ENCODE measurements at regions not wholly inside any gene's neighbourhood (a gene's known extent, or its start where the extent isn't known, plus 50 kb on each side); places are given as distances from the start of the nearest gene placed in this dataset.

DNA sequence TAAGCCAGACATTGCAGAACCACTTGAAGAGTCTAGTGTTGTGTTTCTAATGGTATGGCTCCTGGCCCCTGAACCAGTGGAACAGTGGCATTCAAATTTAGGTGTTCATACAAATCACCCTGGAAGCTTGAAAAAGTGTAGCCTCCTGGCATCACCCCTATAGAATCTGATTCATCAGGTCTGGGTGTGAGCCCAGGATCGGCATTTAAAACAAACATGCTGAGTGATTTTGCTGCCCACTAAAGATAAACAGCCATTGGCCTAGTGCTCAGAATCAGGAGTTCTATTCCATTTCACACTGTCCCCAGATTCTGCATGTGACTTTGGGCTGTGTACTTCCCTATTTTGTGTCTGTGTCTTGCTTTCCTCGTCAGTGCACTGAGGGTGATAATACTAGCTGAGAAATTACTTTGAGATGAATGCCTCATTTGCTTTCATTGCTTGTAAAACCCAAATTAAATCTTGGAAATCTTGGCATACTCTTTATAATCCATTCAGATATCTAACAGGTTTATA is 241.5 kb upstream of the CLINT1 start:
- Histone ChIP-seq H3K4me3 (no peak overlapping the region), H3K27me3 (replicated peaks; ENCODE audit: insufficient read depth) (no peaks in the 10 kb centered on the region), H4K20me1 (ENCODE audit: insufficient read depth) (no peaks in the 10 kb centered on the region), H3K36me3 (ENCODE audit: low read depth) (no peaks in the 10 kb centered on the region), H3F3A (ENCODE audit: insufficient read depth) (no peaks in the 10 kb centered on the region), H2AFZ (no peak overlapping the region), H3K79me2 (ENCODE audit: insufficient read depth) (no peaks in the 10 kb centered on the region), H3K4me2 (ENCODE audit: unreplicated experiment) (no peak overlapping the region), H3K9me3 (ENCODE audit: low read depth) (no peaks in the 10 kb centered on the region), H3K4me1 (ENCODE audit: insufficient read depth) (no peaks in the 10 kb centered on the region), H3K27ac (no peak overlapping the region), H3K9me2 (ENCODE audit: insufficient read depth) (no peaks in the 10 kb centered on the region), H3K9ac (no peak overlapping the region)
- no peak for TF ChIP-seq EZH2 (IDR thresholded peaks at IDR 0.05; ENCODE audit: insufficient read depth, poor library complexity, severe bottlenecking)
- TF ChIP-seq EZH2phosphoT487 (IDR thresholded peaks at IDR 0.05; ENCODE audit: insufficient read depth, low read depth), result no peak
- DNase-seq, result peak; percentile 55
- WGBS, 2 experiments (ENCODE audit: low coverage in 1 of 2, low lambda C conversion rate in 2 of 2, missing lambda C conversion rate in 2 of 2), result 45 to 56% methylated on average over 2 of the region's 2 CpGs
- in situ Hi-C loops (cut with MboI), result no loop called here

DNA sequence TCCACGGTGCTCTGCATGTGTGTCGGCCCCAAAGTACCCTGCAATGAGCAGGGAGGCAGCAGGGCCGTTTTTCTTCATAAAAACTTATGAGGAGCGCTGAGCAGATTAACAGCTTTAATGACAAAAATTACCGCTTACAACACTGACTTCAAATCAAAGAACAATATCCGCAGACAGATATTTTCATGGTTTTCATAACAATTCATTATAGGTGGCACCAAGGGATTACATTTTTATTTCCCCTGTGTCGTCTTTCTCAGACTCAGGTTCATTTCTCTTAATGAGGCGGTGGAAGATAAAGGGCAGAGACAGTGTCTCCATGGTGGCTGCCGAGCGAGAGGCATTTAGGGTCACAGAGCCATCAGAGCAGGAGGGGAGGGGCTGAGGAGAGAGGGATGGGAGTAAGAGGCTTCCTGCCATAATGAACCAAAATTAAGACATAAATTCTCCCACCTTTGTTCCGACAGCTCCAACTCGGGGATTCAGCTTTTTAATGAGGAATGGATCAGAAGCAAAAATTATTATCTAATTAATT is 240.7 kb upstream of the CLINT1 start:
- TF ChIP-seq EZH2 (IDR thresholded peaks at IDR 0.05; ENCODE audit: insufficient read depth, poor library complexity, severe bottlenecking), result no peak
- no peak for TF ChIP-seq EZH2phosphoT487 (IDR thresholded peaks at IDR 0.05; ENCODE audit: insufficient read depth, low read depth)
- Histone ChIP-seq H4K20me1 (ENCODE audit: insufficient read depth) (no peaks in the 10 kb centered on the region), H3K79me2 (ENCODE audit: insufficient read depth) (no peaks in the 10 kb centered on the region), H3K9me3 (ENCODE audit: low read depth) (no peaks in the 10 kb centered on the region), H3F3A (ENCODE audit: insufficient read depth) (no peaks in the 10 kb centered on the region), H3K4me2 (ENCODE audit: unreplicated experiment) (no peak overlapping the region), H3K9ac (no peak overlapping the region), H3K4me3 (no peak overlapping the region), H3K27ac (no peak overlapping the region), H3K9me2 (ENCODE audit: insufficient read depth) (no peaks in the 10 kb centered on the region), H3K36me3 (ENCODE audit: low read depth) (no peaks in the 10 kb centered on the region), H2AFZ (no peak overlapping the region), H3K27me3 (replicated peaks; ENCODE audit: insufficient read depth) (no peaks in the 10 kb centered on the region), H3K4me1 (ENCODE audit: insufficient read depth) (no peaks in the 10 kb centered on the region)
- no peak for DNase-seq
- in situ Hi-C loops (cut with MboI), result no loop called here
- 81 to 88% methylated on average over 12 of the region's 12 CpGs for WGBS, 2 experiments (ENCODE audit: low coverage in 1 of 2, low lambda C conversion rate in 2 of 2, missing lambda C conversion rate in 2 of 2)

GRCh38 chr5:158096835-158097234 is 237.9 kb upstream of the CLINT1 start:
- in situ Hi-C loops (cut with MboI), result no loop called here
- H3K27me3 ChIP-seq (replicated peaks; ENCODE audit: insufficient read depth), result no peaks in the 10 kb centered on the region
- WGBS, 2 experiments (ENCODE audit: low coverage in 1 of 2, low lambda C conversion rate in 2 of 2, missing lambda C conversion rate in 2 of 2), result 95 to 100% methylated on average over 1 of the region's 1 CpG

GRCh38 chr5:158086856-158087255 is 227.9 kb upstream of the CLINT1 start:
- Histone ChIP-seq H3K4me1 (ENCODE audit: insufficient read depth) (no peaks in the 10 kb centered on the region), H3K27me3 (replicated peaks; ENCODE audit: insufficient read depth) (no peaks in the 10 kb centered on the region), H3K27ac (no peak overlapping the region), H3K79me2 (ENCODE audit: insufficient read depth) (no peaks in the 10 kb centered on the region), H3K36me3 (ENCODE audit: low read depth) (no peaks in the 10 kb centered on the region), H2AFZ (no peak overlapping the region), H3K9me2 (ENCODE audit: insufficient read depth) (no peaks in the 10 kb centered on the region), H3F3A (ENCODE audit: insufficient read depth) (no peaks in the 10 kb centered on the region), H4K20me1 (ENCODE audit: insufficient read depth) (no peaks in the 10 kb centered on the region), H3K4me3 (no peak overlapping the region), H3K9me3 (ENCODE audit: low read depth) (no peaks in the 10 kb centered on the region), H3K4me2 (ENCODE audit: unreplicated experiment) (no peak overlapping the region), H3K9ac (no peak overlapping the region)
- 51 to 52% methylated on average over 3 of the region's 3 CpGs for WGBS, 2 experiments (ENCODE audit: low coverage in 1 of 2, low lambda C conversion rate in 2 of 2, missing lambda C conversion rate in 2 of 2)
- in situ Hi-C loops (cut with MboI), result no loop called here
- DNase-seq, result no peak
- TF ChIP-seq EZH2phosphoT487 (IDR thresholded peaks at IDR 0.05; ENCODE audit: insufficient read depth, low read depth) (no peak), EZH2 (IDR thresholded peaks at IDR 0.05; ENCODE audit: insufficient read depth, poor library complexity, severe bottlenecking) (no peak)

More at GRCh38 chr5:158096835-158097234, 237.9 kb upstream of the CLINT1 start:
- Histone ChIP-seq H4K20me1 (ENCODE audit: insufficient read depth) (no peaks in the 10 kb centered on the region), H3K79me2 (ENCODE audit: insufficient read depth) (no peaks in the 10 kb centered on the region), H3K4me3 (no peak overlapping the region), H2AFZ (no peak overlapping the region), H3K9me3 (ENCODE audit: low read depth) (no peaks in the 10 kb centered on the region), H3K4me1 (ENCODE audit: insufficient read depth) (no peaks in the 10 kb centered on the region), H3F3A (ENCODE audit: insufficient read depth) (no peaks in the 10 kb centered on the region), H3K9me2 (ENCODE audit: insufficient read depth) (no peaks in the 10 kb centered on the region), H3K4me2 (ENCODE audit: unreplicated experiment) (no peak overlapping the region), H3K9ac (no peak overlapping the region), H3K27ac (no peak overlapping the region), H3K36me3 (ENCODE audit: low read depth) (no peaks in the 10 kb centered on the region)
- TF ChIP-seq EZH2phosphoT487 (IDR thresholded peaks at IDR 0.05; ENCODE audit: insufficient read depth, low read depth), result no peak
- TF ChIP-seq EZH2 (IDR thresholded peaks at IDR 0.05; ENCODE audit: insufficient read depth, poor library complexity, severe bottlenecking), result no peak
- no peak for DNase-seq

Data from GM23248 (cell line).